NCI-H2107 treated with DMSO at 0.1 percent for 48 hours (cell line): ENCODE measurements at regions not wholly inside any gene's neighbourhood (a gene's known extent, or its start where the extent isn't known, plus 50 kb on each side); places are given as distances from the start of the nearest gene placed in this dataset.

ENCODE experiments used
- DNase-seq: peaks from one replicate; lab custom pipeline; 2025; ENCODE audit not compliant: unreplicated experiment; lab: John Stamatoyannopoulos, UW

GRCh38 chr3:187822402-187822801, 77.1 kb upstream of the BCL6 start:
- DNase-seq: no peak

GRCh38 chr3:187823746-187824145, 78.5 kb upstream of the BCL6 start:
- no peak for DNase-seq

- no peak for DNase-seq
These were observed 82.5 kb upstream of the BCL6 start for GRCh38 chr3:187827723-187828122.

- no peak for DNase-seq
These were observed 83.5 kb upstream of the BCL6 start for GRCh38 chr3:187828579-187829452.

GRCh38 chr3:187830181-187830580, 84.9 kb upstream of the BCL6 start:
- DNase-seq: no peak

GRCh38 chr3:187831125-187832051, 86.1 kb upstream of the BCL6 start:
- DNase-seq: no peak

GRCh38 chr3:187832202-187832601, 86.9 kb upstream of the BCL6 start:
- no peak for DNase-seq

GRCh38 chr3:187833375-187833774, 88.1 kb upstream of the BCL6 start:
- no peak for DNase-seq

- DNase-seq: no peak
These were observed 88.7 kb upstream of the BCL6 start for GRCh38 chr3:187833799-187834578.

- DNase-seq: no peak
These were observed 91.8 kb upstream of the BCL6 start for GRCh38 chr3:187836823-187837770.

- no peak for DNase-seq
These were observed 92.8 kb upstream of the BCL6 start for GRCh38 chr3:187838016-187838540.

GRCh38 chr3:187839422-187839821, 94.2 kb upstream of the BCL6 start:
- no peak for DNase-seq

GRCh38 chr3:187840856-187841255, 95.6 kb upstream of the BCL6 start:
- no peak for DNase-seq

GRCh38 chr3:187841560-187841959, 96.3 kb upstream of the BCL6 start:
- DNase-seq: no peak

GRCh38 chr3:187843654-187844053, 98.4 kb upstream of the BCL6 start:
- DNase-seq: no peak

GRCh38 chr3:187844708-187845107, 99.4 kb upstream of the BCL6 start:
- no peak for DNase-seq

GRCh38 chr3:187845826-187846225, 100.6 kb upstream of the BCL6 start:
- no peak for DNase-seq

- no peak for DNase-seq
These were observed 103.1 kb upstream of the BCL6 start for GRCh38 chr3:187848401-187848800.

- DNase-seq: no peak
These were observed 103.9 kb upstream of the BCL6 start for GRCh38 chr3:187849016-187849654.
